HG02981 (cell line): ENCODE measurements at regions not wholly inside any gene's neighbourhood (a gene's known extent, or its start where the extent isn't known, plus 50 kb on each side); places are given as distances from the start of the nearest gene placed in this dataset.

Experiments
- ATAC-seq: cut with Tn5 transposase; IDR thresholded peaks from one replicate; pipeline ENCODE4 v1.9.1; 2021; ENCODE audit warnings: mild to moderate bottlenecking, moderate library complexity; ENCODE audit not compliant: unreplicated experiment

DNA sequence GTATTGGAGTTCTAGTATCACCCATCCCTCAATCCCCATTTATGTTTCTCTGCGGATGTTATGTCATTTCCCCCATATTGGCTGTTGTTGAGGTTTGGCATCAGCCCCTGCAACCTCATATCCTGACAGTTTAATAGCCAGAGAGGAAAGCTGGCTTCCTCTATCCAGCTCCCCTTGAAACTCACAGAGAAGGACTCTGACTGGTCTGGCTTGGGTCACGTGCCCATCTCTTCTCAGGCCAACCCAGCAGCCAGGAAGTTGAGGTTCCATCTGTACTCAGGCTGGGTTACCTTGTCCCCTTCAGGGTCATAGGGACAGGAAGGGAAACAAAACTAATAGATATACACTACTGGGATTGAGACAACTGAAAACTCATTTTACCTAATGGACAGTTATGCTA is 148.0 kb upstream of the SLC14A2 start:
- no peak for ATAC-seq

DNA sequence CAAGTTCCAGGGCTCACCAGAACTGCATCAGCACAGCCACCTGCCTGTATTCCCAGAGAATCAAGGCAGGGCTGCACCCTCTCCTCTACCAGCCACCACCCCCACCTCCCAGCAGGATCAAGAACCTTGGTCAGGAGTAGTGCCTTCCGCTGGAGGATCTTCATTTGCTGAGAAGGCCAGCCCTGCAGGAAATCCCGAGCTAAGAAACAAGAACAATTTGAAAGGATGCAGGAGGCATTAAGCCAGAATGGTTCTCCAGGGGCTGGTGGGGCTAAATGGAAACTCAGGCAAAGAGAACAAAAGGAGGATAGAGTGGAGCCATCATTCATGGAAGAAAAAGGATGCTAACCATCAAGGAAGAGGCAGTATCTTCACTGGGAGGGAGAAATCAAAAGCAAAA is 147.3 kb upstream of the SLC14A2 start:
- ATAC-seq = no peak

DNA sequence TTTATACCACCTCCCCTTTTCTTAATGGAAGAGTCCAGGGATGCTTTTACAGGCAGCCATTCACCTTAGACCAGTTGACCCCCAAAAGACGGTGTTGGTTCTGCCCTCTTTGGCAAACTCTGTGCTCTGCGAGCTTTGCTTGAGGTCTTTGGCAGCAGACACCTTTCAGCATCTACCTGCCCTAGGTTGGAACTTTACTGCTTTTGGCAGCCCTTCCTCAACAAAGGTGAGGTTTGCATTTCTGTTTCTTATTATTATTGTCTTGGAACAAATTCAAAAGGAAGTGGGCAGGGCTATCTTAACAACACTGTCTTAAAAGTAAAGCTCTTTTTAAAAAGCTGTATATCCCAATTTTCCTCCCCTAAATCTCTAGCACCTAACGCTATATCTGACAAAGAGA is 136.4 kb upstream of the SLC14A2 start:
- no peak for ATAC-seq

DNA sequence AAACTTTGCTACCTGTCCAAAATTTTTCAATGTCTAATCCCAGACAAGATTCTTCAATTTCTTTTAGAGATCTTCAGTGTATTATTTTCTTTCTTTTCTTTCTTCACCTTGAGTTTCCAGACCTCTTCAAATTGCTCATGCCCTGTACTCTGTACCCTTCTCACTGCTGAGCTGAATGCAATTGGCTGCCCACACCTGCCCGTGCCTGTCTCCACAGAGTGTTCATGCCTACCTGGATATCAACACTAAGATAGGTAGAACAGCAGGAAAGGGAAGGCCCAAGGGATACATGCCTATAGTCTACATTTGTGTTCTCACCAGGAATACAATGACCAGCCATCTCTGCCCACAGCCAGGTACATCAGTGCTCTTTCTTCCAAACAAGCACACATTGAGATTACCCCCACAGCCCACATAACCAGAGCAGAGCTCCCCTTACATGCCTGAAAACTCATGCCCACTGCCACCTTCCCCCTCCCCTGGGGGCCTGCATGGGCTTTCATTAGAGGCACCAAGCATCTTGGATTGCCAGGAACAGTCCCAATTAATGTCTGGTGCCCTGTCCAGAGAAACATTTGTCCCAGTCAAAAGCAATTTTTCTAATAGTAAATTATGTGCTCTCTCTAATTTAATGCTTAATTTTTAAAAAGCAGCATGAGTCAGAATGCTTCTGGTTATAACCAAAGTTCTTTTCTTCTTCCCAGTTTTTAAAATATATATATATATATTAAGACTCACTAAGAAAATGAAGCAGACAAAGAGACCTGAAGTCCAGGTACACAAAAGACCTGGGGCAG is 134.9 kb upstream of the SLC14A2 start:
- ATAC-seq = no peak

DNA sequence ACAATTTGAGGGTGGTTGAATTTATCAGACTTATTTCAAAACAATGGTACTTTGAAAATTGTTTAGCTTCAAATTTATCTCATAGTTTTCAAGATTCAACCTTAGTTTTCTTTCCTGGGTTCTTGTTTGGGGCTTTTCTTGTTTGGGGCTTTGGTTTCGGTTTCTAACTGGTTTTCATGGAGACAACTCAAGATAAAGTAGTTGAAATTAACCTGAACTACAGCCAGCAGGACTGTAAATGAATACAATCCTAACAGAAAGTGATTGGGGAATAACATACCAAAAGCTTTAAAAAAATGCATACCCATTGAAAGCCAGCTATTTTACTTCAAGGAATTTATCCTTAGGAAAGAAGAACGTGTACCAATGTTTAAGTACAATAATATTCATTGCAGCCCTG is 133.5 kb upstream of the SLC14A2 start:
- ATAC-seq = no peak

DNA sequence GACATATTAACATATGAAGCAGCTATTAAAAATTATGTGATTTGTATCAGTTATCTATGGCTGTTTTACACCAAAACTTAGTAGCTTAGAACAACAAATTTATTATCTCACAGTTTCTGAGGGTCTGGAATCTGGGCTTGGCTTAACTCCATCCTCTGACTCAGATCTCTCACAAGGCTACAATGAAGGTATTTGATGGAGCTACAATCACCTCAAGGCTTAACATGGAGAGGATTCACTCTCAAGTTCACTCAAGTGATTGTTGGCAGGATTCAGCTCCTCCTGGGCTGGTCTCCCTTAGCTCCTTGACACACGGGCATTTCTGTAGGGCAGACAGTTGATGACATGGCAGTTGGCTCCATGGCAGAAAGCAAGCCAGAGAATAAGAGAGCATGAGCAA is 133.0 kb upstream of the SLC14A2 start:
- no peak for ATAC-seq

DNA sequence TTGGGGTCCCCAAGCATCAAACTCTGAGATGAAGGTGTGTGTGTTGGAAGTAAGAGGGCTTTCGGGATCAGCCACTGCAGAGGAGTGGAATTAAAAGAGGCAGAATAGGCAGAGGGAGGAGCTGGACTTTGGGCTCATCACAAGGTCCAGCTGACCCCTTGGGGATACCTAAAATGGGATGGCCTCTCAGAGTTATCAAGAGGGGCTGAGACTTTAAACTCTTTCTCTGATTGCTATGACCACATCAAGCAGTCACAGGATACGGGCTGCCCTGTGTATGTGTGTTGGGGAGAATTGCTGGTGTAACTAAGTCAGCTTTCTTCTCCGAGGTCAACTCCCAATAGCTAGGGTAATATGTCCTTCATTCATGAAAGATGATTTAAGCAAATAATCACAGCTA is 127.7 kb upstream of the SLC14A2 start:
- ATAC-seq = no peak

DNA sequence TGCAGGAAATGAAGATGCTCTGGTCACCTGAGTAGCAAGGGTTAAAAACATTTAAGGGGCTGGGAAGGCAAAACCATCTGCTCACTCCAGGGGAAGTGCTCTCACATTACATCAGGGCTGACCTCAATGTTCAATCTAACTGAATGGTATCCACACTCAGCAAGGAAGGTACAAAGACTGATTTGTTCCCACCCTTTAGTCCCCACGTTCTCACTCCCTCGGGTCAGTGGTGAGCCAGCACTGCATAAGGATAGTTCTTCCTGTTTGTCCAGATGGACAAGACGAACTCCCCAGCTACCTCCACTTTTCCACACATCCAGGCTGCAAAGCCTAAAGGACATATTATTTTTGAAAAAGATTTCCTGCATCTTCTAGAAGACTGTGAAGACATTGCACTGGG is 126.6 kb upstream of the SLC14A2 start:
- no peak for ATAC-seq

DNA sequence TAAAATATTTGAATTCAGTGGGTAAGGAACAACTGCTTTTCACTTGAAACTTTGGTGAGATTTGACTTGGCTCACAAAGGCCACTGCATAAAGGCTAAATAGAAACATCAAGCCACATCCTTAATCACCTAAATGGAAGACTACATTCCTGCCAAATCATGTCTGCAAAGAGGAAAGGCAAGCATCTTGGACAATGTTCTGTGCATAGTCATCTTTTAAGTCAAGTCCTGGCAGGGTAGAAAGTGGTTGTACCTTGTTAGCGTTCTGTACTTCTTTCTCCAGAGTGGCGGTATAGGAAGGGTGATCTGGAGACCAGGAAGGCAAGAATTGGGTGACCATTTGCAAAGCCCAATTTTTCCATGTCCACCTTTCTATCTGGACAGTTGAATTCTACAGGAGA is 121.4 kb upstream of the SLC14A2 start:
- no peak for ATAC-seq

DNA sequence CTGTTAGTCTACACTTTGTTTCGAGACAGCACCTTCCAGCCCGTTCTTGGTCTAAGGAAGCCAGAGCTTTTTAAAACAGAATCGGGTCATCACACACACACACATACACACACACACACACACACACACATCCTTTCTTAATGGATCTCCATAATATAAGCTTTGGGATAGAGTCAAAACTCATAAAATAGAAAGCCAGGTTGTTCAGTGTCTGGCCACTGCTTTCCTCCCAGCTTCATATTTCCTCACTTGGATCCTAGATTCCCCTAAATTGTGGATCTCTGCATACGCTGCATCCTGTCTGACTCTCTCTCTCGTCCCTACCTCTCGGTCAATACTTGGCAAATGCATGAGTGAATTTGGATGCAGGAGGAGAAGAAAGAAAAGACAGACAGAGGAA is 120.5 kb upstream of the SLC14A2 start:
- ATAC-seq = no peak

DNA sequence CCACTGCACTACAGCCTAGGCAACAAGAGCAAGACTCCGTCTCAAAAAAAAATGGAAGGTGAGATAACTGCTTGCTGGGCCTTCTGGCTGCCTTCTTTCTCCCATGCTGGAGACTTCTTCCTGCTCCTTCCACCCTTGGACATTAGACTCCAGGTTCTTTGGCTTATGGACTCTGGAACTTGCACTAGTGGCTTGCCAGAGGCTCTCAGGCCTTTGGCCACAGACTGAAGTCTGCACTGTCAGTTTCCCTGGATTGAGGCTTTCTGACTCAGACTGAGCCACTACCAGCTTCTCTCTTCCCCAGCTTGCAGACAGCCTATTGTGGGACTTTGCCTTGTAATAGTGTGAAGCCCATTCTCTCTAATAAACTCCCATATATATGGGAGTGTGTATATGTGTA is 118.5 kb upstream of the SLC14A2 start:
- ATAC-seq = no peak

DNA sequence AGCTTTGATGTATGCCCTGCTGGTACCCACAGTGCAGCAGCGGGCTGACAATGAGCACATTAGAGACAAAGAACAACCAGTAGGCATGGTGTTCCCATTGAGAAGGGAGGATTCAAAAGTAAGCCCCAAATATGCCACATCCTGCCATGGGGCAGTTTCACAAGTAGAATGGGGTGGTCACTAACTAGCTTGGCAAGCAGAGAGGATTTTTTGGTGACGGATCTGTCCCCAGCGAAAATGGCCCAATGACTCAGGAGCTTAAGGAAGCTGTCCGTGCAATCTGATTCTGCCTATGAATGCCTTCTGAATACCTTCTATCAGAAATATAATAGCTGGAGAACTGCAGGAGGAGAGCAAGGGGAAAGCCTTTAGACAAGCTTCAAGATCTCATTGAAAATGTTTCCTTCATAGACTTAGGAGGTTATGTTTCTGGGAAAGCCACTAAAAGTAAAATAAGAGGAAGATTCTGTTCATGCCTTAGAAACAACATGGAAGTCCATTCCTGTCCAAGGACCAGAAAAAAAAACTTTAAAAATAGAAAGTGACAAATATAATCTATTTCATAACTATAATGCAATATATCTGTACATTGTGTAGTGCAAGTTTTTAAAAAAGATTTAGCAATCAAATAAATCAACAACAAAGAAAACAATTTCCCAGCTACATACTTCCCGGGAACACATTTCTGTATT is 117.5 kb upstream of the SLC14A2 start:
- no peak for ATAC-seq

DNA sequence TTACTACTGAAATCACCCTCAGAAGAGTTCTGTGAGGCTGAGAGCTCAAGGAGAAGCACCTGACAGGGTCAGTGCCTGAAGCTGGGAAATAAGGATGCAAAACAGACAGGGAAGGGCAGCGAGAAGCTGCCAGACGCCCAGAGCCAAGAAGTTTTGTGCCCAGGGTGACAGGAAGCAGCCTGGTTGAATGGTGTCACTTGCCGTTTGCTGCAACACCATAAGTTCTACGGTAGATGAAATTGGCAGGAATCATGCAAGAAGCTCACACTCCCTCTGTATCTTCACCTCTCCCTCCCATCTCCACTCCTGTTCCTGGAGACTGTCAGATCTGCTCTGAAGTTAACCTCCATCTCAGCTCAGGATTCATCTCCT is 117.0 kb upstream of the SLC14A2 start:
- no peak for ATAC-seq

DNA sequence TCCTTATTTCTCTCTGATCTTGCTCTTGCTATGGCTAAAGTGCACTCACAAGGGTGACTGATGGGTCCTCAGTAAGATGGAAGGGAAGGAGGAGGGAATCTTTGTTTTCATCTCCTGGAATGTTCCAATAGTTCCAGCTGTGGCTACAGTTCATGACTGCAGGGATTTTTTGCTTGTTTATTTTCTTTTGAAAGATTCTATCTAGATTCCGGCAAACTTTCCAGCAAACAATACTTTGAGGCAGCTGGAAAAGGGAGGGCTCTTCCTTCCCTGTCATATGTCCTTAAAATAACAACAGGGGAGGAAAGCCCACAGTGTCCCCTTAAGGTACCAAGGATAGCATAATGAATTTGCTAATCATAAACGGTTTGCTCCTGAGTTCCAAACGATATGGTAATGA is 111.3 kb upstream of the SLC14A2 start:
- no peak for ATAC-seq

DNA sequence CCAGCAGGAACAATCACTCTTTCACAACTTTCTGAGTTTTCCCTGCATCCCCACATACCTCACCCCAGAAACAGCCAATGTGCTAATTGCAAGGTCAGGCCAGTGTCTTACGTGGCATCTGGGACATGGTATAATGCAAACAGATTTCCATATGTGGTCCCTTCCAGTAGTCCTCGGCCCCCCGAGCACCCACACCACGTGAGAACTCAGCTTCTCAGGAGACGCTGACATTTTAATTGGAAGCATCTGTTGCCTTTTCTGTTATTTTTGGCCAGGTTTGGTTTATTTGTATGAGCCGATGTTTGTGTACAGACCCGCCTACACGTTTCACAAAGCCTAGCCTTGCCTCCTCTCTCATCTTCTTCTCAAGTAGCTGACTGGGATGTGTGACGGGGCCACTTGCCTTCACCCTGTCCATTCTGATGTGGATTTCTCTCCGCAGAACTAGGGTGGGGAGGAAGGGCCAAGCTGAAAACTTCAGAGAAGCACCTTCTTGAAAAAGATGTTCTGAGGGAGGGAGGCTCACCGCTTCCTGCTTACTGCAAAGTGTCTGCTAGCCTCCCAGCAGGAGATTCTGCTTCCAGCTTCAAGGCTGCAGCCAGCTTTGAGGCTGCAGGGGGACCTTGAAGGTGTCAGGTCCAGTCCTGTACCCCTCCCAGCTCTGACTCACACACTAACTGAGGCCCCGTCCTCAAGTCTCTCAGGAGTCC is 109.6 kb upstream of the SLC14A2 start:
- ATAC-seq = no peak

DNA sequence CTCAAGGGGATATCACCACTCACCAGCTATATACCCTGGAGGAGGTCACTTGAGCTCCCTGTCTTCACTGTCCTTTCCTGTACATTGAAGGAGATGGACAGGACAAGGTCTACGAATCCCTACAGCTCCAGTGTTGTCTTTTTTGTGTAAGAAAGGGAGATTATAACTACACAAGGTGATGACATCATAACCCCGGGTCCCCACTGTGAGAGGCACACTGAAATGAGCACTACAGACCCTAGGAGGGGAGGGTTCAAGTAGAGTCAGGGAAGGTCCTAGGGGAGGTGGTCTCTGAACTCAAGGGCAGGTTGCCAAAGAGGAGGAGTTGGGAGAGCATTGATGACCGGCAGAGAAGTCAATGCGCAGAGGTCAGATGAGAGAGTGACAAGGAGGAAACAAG is 108.3 kb upstream of the SLC14A2 start:
- no peak for ATAC-seq

DNA sequence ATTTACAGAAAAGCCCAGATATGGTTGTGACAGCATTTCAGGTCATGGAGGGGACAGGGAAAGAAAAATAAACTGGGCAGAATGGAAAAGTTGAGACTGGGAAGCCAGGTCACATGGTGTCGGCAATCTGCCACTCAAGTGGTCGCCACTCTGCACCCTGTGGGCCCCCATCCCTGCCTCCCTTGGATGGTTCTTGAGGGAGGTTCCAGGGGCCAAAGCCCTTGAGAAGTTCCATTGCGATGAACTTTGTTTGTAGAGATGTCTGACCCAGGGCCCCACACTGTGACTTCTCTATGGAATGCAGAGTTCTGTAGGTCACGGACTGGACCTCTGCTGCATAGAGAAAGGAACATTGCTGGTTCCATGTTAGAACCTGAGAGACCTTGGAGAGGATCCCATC is 105.7 kb upstream of the SLC14A2 start:
- no peak for ATAC-seq

DNA sequence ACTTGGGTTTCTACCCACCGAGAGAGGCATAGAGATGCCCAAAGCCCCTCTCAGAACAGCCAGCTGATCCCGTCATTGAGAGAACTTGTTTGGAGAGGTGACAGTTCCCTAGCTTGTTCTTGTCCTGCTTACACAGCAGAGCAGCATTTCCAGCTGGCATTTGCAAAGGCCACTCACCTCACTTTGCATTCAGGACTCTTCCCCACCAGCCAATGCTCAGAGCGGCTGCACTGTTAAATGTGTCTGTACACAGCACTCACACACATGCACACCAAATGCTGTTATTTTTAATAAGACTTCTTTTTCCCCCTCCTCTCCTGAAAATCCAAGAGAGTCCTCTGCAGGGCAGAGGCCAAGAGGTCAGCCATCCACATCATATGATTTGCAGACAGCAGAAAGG is 104.6 kb upstream of the SLC14A2 start:
- ATAC-seq = no peak

DNA sequence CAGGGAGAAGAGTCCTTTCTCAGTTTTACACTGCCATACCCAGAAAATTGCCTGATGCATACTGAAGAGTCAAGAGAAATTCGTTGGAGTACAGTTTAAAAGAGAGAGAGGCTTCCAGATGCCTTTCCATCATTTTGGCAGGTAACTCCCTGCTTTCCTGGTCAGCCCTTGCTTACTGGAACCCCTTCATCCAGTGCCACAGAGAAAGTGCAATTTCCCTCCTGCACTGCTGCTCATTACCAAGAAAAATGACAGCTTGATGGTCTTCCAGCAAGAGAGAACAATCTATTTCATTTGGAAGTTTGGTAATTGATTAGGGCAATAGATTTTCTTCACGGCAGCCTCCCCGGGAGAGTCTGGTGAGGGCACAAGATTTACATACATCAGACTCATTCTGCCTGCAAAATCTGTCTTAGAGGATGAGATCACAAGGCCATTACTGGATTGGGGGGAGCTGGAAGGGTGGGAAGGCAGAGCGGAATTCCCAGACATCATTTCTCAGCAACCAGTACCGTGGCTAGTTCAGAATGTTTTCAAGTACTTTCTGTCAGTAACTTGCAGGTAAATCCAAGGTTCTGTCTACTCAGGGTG is 102.8 kb upstream of the SLC14A2 start:
- ATAC-seq = no peak

DNA sequence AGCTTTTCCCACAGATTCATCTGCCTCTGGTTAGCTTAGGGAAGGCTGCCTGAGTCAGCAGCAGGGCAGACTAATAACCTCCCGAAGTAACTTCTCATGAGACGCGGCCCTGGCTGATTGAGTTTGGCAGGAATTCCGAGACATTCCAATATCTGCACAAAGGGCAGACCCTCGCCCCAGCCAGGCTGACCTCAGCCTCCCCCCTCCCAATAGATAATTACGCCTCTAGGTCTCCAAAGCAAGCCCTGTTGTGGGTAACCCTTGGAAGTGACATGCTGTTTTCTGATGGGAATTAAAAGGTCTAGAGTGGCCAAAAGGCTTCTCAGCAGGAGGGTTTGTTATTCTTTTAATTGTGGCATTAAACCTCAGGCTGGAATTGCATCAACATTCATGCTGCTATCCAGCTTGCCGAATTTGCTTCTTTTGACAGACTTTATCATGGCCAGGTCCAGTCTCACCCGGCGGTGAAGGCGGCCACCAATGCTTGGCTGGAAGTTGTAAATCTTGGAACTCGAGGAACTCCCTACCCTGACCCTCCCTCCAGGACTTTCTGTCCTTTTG is 98.0 kb upstream of the SLC14A2 start:
- ATAC-seq = no peak
